ENCODE measurements at regions not wholly inside any gene's neighbourhood (a gene's known extent, or its start where the extent isn't known, plus 50 kb on each side); places are given as distances from the start of the nearest gene placed in this dataset.

GRCh38 chr13:24083722-24084421 lies 76.6 kb upstream of the SPATA13 start:
- TF ChIP-seq CTCF (IDR thresholded peaks at IDR 0.05) (no peak), POLR2A (IDR thresholded peaks at IDR 0.05) (no peak)
